ENCODE measurements at regions not wholly inside any gene's neighbourhood (a gene's known extent, or its start where the extent isn't known, plus 50 kb on each side); places are given as distances from the start of the nearest gene placed in this dataset.

DNA sequence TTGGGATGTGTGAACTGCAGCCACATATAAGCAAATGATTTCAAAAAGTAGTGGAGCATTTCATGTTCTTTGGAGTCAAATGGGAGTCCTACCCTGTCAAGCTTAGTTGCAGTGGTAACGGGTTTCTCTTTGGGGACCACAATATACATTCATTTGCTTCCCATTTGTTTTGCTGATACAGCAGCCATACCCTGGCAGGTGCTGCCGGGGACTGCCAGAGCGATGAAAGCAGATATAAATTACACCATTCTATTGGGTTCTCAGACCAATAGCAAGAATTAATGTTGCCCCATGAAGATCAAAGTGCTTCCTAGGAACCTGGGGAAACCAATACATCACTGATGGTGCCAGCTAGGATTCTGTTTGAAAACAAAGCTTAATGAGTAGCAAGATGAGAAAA, 1621.5 kb upstream of the FLRT2 start:
- TF ChIP-seq POLR2AphosphoS5 (IDR thresholded peaks at IDR 0.05) (no peak), CTCF (IDR thresholded peaks at IDR 0.05) (no peak), POLR2A (IDR thresholded peaks at IDR 0.05) (no peak), EP300 (IDR thresholded peaks at IDR 0.05) (no peak)
